NCI-H510A (cell line): ENCODE measurements at regions not wholly inside any gene's neighbourhood (a gene's known extent, or its start where the extent isn't known, plus 50 kb on each side); places are given as distances from the start of the nearest gene placed in this dataset.

Experiments
- DNase-seq: peaks from one replicate; lab custom pipeline; 2025; lab: John Stamatoyannopoulos, UW

DNA sequence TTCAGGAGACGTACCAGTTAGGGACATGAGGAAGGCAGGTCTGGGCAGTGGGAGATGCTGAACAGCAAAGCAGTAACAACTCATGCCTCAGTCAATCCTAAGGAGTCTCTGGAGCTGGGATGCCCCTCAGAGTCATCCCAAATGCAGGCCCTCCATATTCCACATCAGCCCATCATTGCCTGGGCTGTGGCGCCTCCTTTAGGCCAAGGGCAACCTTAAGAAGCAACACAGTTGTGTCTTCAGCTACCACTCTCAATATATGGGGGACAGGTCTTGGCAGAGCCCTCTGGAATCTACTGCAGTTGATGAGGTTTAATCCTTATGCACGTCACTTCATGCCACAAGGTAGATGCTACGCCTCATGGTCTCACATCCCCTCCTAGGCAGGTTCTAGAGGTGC, 682.0 kb upstream of the RAB6C start:
- no peak for DNase-seq

GRCh38 chr2:129299338-129299737, 680.1 kb upstream of the RAB6C start:
- no peak for DNase-seq

- DNase-seq = no peak
These were observed 679.7 kb upstream of the RAB6C start for GRCh38 chr2:129299756-129300155.

DNA sequence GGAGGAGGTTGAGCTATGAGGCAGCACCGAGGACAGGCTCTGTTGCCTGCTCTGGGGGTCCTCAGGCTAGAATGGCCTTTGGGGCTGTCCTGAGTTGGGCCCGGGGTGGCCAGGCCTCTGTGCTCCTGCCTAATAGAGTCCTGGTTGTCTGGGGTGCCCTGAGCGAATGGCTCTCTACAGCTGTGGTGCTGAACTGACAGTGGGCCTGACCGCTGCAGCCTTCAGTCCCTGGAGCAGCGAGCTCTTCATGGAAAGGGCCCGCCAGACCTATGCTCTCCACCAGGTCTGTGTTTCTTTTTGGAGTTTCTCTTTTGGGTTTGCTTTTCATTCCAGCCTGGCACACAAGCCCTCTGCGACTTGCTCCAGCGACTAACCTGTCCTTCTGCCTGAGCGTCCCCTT, 679.0 kb upstream of the RAB6C start:
- DNase-seq = no peak

GRCh38 chr2:129301431-129301913, 678.0 kb upstream of the RAB6C start:
- DNase-seq = no peak

DNA sequence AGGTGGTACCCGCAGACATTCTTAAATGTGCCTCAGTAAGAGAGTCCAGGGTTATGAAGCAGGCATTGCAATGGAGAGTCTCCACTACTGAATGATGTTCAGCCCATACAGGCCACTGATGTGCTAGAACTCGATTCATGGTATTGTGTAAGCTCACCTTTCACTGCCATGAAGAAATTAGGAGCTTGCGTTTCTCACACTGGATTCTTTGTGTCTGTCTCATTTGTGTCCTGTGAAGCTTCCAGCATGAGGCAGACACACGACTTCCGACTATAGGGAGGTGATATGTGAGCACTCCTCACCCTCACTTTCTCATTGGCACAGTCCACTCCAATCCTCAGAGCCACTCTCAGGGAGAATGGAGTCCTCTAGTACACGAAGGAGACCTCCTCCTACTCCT, 677.4 kb upstream of the RAB6C start:
- no peak for DNase-seq

GRCh38 chr2:129302561-129303183, 676.8 kb upstream of the RAB6C start:
- DNase-seq = no peak

- DNase-seq = no peak
These were observed 665.3 kb upstream of the RAB6C start for GRCh38 chr2:129314120-129314519.

GRCh38 chr2:129318581-129319421, 660.7 kb upstream of the RAB6C start:
- DNase-seq = peak; percentile 86

- peak; percentile 39 for DNase-seq
These were observed 660.1 kb upstream of the RAB6C start for GRCh38 chr2:129319422-129319717.

- no peak for DNase-seq
These were observed 659.2 kb upstream of the RAB6C start for GRCh38 chr2:129320288-129320687.

- DNase-seq = no peak
These were observed 655.1 kb upstream of the RAB6C start for GRCh38 chr2:129324349-129324748.

DNA sequence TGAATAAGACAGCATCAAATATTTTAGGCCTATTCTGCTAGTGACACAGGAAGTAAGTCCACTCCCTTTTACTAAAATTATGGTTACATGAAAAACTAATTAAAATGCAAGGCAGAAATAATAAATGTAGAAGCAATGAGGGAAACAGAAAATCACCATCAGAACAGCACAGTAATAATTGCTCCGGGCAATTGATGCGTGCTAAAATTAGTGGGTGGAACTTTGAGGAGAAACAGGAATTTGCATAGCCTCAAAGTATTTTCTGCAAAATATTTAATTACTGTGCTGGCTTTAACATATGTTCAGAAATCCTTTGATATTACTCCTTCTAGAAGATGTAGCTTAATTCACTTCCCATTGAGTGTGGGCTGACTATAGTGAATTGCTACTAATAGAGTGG, 654.3 kb upstream of the RAB6C start:
- no peak for DNase-seq

DNA sequence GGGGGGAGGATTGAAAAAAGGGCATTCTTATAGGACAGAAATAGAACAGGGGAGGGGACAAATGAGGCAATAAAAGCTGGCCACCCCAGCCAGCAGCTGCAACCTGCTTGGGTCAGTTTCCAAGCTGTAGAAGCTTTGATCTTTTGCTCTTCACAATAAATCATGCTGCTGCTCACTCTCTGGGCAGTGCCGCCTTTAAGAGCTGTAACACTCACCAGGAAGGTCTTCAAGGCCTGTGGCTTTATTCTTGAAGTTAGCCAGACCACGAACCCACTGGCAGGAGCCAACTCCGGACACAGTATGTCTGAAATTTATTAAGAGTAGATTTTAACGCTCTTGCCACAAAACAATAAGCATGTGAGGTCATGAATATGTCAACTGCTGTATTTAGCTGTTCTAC, 649.9 kb upstream of the RAB6C start:
- DNase-seq = no peak

DNA sequence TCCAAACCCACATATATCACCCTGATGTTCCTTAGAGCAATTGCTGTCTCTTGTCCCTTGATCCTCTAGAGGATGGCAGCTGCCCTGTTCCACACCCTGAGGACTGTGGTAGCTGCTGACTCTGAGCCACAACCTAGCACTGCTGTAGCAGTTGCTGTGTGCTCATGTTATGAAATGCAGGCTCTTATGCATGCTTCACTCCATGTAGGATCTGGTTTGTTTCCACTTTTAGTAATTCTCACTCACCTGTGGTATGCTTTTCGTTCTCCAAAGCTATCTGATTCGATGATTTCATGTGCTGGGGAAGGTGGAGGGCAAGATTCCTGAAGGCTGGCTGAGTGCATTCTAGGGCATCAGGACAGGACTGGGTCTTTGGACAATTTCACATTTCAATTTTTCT, 649.0 kb upstream of the RAB6C start:
- no peak for DNase-seq

GRCh38 chr2:129331638-129332037, 647.8 kb upstream of the RAB6C start:
- no peak for DNase-seq

- no peak for DNase-seq
These were observed 645.3 kb upstream of the RAB6C start for GRCh38 chr2:129334128-129334527.

- no peak for DNase-seq
These were observed 644.6 kb upstream of the RAB6C start for GRCh38 chr2:129334696-129335410.

DNA sequence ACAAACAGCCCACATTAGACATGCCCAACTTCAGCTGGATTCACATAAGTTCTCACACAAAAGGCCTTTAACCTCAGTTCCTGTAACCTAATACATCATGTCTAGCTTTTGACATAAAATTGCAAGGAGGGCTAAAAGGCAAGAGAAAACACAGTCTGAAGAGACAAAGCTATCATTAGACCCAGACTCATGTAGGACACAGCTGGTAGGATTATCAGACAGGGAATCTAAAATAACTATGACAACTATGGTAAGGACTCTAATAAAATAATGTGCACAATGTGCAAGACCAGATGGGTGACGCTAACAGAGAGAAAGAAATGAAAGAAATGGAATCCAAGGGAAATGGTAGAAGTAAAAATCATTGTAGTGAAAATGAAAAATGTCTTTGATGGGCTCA, 643.2 kb upstream of the RAB6C start:
- no peak for DNase-seq

- no peak for DNase-seq
These were observed 642.4 kb upstream of the RAB6C start for GRCh38 chr2:129337076-129337475.

GRCh38 chr2:129345540-129345939, 633.9 kb upstream of the RAB6C start:
- DNase-seq = no peak

DNA sequence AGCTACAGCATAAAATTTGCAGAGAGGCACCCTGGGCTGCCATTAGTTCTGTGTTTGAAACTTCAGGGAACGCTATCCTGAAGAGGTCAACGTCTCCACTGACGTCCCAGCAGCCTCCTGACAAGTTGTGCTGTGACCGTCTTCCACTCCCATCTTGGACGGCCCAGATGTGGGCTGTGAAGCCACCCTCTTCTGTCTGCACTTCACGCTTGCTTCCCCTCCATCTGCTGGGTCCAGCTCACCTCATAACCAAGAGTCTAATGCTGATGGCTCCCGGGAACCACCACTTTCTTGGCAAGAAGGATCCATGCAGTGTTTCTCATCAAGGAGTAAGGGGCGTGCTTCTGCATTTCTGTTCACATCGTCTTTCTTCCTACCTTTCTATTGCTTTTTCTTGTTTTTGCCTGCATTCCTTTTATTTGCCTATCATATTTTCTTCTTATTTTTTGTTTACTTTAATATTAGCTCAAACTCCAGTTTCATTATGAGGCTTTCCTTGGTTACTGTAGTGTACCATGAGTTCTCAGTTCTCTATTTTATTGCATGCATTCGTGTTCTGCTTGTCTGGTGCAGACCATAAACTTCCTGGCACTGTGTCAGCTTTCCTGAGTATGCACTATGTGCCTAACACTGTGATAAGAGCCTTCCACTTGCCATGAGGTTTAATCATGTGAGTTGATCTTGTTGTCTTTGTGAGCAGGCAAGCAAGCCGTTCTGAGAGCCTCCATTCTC, 631.8 kb upstream of the RAB6C start:
- DNase-seq = no peak
